ENCODE measurements at regions not wholly inside any gene's neighbourhood (a gene's known extent, or its start where the extent isn't known, plus 50 kb on each side); places are given as distances from the start of the nearest gene placed in this dataset.

DNA sequence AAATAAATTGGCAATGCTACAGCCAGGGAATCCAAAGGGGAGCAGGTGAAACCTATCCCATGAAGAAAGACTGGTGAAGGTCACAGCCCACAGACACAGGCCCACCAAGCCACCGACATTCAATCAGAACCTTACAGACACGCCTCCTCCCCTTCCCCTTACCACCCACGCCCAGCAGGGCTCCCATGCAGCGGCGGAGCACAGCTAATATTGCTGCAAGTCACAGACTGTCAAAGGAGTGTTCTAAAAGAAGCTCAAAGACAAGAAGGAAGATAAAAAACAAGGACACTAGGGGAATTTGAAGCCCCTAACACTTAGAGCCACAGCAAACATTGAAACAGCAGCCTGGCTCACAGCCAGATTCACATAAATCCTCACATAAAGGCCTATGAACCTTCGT is 91.2 kb downstream of the MED10 start:
- TF ChIP-seq, protein P1, sequence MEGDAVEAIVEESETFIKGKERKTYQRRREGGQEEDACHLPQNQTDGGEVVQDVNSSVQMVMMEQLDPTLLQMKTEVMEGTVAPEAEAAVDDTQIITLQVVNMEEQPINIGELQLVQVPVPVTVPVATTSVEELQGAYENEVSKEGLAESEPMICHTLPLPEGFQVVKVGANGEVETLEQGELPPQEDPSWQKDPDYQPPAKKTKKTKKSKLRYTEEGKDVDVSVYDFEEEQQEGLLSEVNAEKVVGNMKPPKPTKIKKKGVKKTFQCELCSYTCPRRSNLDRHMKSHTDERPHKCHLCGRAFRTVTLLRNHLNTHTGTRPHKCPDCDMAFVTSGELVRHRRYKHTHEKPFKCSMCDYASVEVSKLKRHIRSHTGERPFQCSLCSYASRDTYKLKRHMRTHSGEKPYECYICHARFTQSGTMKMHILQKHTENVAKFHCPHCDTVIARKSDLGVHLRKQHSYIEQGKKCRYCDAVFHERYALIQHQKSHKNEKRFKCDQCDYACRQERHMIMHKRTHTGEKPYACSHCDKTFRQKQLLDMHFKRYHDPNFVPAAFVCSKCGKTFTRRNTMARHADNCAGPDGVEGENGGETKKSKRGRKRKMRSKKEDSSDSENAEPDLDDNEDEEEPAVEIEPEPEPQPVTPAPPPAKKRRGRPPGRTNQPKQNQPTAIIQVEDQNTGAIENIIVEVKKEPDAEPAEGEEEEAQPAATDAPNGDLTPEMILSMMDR (conservative IDR thresholded peaks at IDR 0.05 in 1 of 2, IDR thresholded peaks at IDR 0.05 in 1 of 2; ENCODE audit: extremely low read depth in 1 of 2, insufficient read depth in 1 of 2, low read depth in 1 of 2, low read length in 2 of 2) = no peak
- no peak for TF ChIP-seq EZH2 (IDR thresholded peaks at IDR 0.05; ENCODE audit: borderline replicate concordance, low read length)

Data from mammary epithelial cell (primary cell).